ENCODE measurements at regions not wholly inside any gene's neighbourhood (a gene's known extent, or its start where the extent isn't known, plus 50 kb on each side); places are given as distances from the start of the nearest gene placed in this dataset.

- no peak for TF ChIP-seq CTCF (IDR thresholded peaks at IDR 0.05 in 2 of 3, conservative IDR thresholded peaks at IDR 0.05 in 1 of 3; ENCODE audit: control insufficient read depth in 2 of 3, extremely low read depth in 1 of 3, insufficient read depth in 1 of 3, low read depth in 3 of 3, low read length in 3 of 3)
- no peak for TF ChIP-seq ZNF592 (IDR thresholded peaks at IDR 0.05)
- TF ChIP-seq ZBTB40 (IDR thresholded peaks at IDR 0.05; ENCODE audit: borderline replicate concordance) = no peak
- no peak for TF ChIP-seq SUZ12 (IDR thresholded peaks at IDR 0.05; ENCODE audit: unreplicated experiment)
- TF ChIP-seq POLR2AphosphoS2 (IDR thresholded peaks at IDR 0.05; ENCODE audit: low read depth, low read length) = no peak
- TF ChIP-seq HCFC1 (IDR thresholded peaks at IDR 0.05; ENCODE audit: low read length) = no peak
- no peak for TF ChIP-seq EZH2 (IDR thresholded peaks at IDR 0.05; ENCODE audit: borderline replicate concordance, control insufficient read depth, low read depth, low read length)
- TF ChIP-seq JUNB (IDR thresholded peaks at IDR 0.05) = no peak
- TF ChIP-seq POLR2A (IDR thresholded peaks at IDR 0.05; ENCODE audit: low read depth, low read length) = no peak
Measured at GRCh38 chr4:145414841-145415240, 66.8 kb upstream of the SMAD1 start.

Data from GM12878 (cell line).